ENCODE measurements at regions not wholly inside any gene's neighbourhood (a gene's known extent, or its start where the extent isn't known, plus 50 kb on each side); places are given as distances from the start of the nearest gene placed in this dataset.

DNA sequence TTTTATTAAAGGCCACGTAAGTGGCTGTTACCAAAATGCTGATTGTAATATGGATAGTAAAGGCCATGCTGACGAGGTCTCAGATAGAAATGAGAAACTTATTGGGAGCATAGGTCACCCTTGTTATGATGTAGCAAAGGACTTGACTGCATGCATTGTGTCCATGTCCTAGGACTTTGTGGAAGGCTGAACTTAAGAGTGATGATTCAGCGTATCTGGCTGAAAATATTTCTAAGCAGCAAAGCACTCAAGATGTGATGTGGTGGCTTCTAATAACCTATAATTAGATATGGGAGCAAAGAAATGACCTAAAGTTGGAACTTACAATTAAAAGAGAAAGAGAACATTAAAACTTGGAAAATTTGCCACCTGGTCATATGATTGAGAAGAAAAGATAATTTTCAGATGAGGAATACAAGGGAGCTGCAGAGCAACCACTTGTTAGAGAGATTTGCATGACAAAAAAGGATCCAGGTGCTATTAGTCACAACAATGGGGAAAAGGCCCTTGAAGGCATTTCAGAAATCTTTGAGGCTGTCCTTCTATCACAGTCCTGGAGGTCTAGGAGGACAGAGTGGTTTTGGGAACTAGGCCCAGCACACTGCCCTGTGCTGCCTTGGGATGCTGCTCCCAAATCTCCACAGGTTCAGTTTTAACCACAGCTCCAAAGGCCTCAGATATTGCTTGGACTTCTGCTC, 793.7 kb upstream of the LCORL start:
- no peak for DNase-seq

- DNase-seq = no peak
These were observed 792.2 kb upstream of the LCORL start for GRCh38 chr4:18813771-18814170.

DNA sequence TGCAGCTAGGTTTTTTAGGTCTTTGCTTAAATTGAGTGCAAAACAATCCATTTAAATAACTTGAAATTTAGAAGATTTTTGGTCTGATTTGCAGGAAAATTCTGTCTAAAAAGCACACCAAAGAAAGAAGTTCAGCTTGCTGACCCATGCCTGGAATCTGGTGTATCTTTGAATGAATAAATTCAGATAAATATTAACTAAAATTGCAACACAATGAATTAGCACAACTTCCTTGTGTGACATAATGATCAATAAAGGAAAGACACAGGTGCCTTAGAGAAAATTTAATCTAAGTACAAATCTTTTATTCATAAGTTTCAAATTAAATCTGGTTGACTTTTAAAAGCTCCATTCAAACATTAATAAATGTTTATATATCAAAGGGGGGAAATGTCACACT, 791.5 kb upstream of the LCORL start:
- no peak for DNase-seq

GRCh38 chr4:18803781-18804180, 782.2 kb upstream of the LCORL start:
- DNase-seq = no peak

- no peak for DNase-seq
These were observed 776.6 kb upstream of the LCORL start for GRCh38 chr4:18798123-18798522.

GRCh38 chr4:18795794-18796193, 774.2 kb upstream of the LCORL start:
- DNase-seq = no peak

DNA sequence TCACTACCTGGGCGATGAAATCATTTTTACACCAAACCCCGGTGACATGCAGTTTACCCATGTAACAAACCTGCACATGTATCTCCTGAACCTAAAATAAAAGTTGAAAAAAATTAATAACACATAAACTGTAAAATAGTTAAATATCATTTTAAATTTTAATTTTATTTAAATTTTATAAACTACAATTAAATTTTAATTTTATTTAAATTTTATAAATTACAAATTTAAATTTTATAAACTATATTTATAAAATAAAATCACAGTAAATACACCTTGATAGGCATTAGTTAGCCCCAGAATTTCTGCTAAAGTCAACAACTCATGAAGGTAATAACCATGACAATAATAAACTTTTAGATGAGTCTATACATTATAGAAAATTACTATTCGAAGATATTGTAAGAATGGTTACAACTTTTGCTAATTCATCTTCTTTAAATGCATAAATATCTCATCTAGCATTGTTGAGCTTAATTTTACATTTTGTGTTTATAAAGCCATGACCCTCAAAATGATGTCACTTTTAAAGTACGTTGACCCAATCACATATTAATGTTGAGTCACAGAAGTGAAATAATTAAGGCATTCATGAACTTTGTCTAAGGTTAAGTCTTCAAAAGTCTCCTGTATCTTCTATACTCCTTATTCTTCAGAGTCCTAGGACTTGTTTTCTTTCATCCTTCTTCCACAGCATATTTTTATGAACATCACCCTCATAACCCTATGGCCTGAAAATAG, 755.8 kb upstream of the LCORL start:
- DNase-seq = no peak

- DNase-seq = no peak
These were observed 746.4 kb upstream of the LCORL start for GRCh38 chr4:18767921-18768320.

- DNase-seq = no peak
These were observed 735.1 kb upstream of the LCORL start for GRCh38 chr4:18756671-18757070.

GRCh38 chr4:18754180-18754579, 732.6 kb upstream of the LCORL start:
- no peak for DNase-seq

- DNase-seq = no peak
These were observed 729.5 kb upstream of the LCORL start for GRCh38 chr4:18751083-18751482.

DNA sequence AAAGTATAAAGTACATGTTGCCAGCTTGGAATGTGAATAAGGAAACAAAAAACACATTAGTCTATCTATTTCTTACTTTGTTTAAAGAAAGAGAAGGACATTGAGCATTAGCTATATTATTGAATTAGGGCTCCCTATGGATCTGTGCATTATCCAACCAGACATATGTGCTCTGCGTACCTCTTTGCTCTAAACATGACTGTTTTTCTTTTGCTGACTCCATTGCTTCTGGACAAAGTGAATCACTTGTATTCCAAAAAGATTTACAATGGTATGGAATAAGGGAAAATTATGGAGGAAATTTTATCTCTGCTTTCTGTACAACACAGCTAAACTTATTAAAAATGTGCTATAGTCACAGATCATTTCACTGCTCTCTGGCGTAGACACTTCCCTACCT, 727.8 kb upstream of the LCORL start:
- no peak for DNase-seq

- DNase-seq = no peak
These were observed 715.0 kb upstream of the LCORL start for GRCh38 chr4:18736551-18736950.

- no peak for DNase-seq
These were observed 714.2 kb upstream of the LCORL start for GRCh38 chr4:18735740-18736268.

DNA sequence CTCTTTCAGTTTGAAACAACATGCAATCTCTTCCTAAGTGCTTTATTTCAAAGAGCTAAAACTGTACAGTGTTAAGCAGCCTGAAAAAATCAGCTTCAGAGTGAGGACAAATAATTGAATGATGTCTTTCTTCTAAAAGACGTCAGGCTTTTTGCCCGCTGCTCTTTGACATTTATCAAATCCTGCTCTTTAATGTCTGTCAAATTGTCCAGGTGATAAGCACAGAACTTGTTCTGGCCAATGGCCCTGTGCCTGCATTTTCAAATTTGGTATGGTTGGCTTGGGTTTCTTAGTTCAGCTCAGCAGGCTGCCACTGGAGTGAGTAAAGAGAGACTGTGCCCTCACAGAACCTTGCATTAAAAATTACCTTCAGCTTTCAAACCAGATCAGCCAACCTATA, 712.9 kb upstream of the LCORL start:
- no peak for DNase-seq

DNA sequence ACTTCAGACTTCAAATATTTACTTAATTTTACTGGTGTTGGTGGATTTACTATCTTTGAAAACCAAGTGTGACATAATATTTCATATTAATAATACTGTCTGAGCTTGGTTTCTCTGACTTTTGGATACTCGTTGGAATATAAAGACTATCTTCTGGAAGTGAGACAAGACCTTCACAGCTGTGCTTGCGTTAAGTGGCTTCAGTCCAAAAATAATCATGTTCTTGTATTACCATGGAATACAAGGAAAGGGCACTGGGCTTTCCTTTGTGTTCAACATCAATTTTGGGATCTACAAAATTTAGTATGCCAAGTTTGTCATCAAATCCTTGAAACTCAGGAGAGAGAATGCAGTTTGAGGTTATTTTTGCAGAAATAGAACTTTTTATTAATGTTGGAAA, 712.4 kb upstream of the LCORL start:
- DNase-seq = no peak

DNA sequence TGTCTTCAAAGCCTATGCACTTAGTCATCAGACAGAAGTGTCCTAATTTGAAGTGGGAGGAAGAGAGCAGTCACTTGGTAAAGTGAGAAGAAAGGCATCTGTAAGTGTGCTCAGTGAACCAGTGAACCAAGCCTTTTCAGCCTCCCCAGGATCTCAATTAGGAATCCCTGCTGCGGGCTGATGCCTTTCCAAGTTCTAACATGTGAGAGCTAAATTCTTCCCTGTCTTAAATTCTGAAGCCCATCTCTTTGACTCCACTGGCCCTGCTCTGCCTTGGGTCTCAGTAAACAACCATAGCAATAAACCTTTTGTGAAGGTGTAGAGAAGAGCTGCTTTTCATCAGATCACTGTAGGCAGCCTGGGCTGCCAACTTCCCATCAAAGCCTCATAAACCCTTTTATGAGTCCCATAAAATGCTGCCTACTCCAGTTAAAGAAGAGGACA, 701.2 kb upstream of the LCORL start:
- no peak for DNase-seq

DNA sequence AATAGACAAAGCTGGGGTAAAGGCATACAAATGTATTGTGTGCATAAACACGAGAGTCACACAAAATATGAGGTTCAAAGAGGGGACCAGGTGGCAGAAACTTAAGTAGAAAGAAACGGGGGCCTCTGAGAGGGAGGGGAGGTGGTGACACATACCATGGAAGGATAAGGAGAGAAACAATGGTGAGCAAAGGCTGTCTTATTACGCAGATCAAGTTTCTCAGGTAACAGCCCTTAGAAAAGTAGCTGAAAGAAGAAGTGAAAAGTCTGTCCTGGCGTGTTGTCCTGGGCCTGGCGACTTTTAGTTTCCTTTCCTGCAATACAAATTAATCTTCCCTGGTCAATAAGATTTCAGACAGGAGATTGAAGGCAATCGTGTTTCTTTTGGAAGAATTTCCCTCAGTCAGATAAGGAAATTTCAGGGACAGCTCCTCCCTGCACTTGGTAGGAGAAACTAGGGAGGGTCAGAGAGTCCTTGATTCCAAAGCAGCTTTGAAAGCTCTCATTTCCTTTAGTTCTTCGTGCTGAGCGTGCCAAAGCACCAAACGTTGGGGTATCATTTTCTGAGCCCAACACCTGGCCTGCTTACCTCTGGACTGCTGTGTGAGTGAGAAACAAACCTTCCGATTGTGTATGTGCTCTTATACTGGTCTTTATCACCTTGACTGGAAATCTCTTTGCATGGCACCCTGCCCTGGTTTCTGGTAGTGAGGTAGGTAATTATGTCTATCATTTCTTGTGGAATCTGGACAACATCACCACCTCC, 676.7 kb upstream of the LCORL start:
- DNase-seq = no peak

GRCh38 chr4:18695733-18696527, 674.4 kb upstream of the LCORL start:
- DNase-seq = no peak

DNA sequence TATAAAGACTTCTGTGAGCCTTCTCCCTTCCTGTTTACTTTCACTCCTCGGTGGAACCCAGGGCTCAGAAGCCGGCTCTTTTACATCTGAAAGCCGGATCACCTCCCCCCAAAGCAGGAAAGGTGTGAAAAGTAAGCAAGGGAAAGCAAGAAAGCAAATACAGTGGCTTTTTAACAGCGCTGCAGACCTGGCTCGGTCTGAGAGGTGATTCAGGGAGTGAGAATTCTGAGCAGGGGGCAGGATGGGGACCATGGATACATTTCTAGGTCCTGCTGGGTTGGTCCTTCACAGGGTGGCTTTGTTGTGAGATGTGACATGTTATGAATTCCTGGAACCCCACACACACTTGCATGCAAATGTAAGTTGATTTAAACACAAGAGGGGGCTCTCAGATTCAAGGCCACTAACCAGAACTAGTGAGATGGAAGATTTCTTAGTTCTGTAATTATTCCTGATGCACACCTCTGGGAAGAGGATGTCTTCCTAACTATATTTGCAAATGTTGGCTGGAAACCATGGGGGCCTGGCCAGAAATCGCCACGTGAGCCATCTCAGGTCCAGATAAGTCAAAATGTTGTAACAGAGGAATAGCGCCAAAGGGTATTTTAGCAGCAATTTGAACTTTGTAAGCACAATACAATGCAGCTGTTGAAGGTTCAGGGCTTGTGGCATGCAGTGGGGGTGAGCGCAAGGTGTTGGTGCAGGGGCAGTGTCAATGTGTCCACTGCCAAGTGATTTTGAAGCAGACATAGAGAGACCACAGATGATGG, 670.1 kb upstream of the LCORL start:
- DNase-seq = no peak

DNA sequence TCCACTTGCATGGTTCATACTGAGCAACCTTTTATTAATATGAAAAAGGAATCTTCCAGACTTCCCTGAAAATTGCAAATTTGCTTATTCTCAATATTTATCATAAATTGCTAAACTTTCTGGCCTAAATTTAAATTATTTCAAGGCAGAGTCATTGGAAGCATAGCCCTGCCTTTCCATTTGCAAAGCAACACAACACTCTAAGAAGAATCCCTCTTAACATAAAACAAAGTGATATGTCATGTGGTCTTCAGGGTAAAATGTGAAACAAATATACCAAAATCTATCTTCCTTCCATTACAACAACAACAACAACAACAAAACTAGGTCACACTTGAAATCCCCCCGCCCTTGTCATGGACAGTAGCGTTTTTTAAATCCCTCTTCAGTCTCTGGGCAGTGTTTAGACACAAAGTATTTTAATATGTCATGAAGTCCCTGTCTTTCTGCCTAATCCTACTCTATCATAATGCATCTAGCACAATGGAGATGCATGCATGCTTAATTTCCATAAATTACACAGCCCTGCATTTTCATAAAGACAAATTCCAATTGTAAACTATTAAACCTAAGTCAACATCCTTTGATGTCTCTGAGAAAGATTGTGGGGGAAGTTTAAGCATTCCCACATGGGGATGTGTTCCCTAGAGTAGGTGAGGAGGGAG, 668.9 kb upstream of the LCORL start:
- no peak for DNase-seq

Data from SIG-M5 (cell line).